H1 (cell line): ENCODE measurements at regions not wholly inside any gene's neighbourhood (a gene's known extent, or its start where the extent isn't known, plus 50 kb on each side); places are given as distances from the start of the nearest gene placed in this dataset.

ENCODE experiments used
- CTCF ChIA-PET: fragments of 300-600 bp; sonication (Branson Sonifier 250); formaldehyde crosslinking; loops from one replicate; lab custom pipeline; 2021; ENCODE audit not compliant: partially characterized antibody; lab: Charles Lee
- POLR2A ChIA-PET: fragments of 300-600 bp; sonication (Branson Sonifier 250); formaldehyde crosslinking; loops from one replicate; lab custom pipeline; 2021; ENCODE audit warnings: inconsistent platforms; ENCODE audit not compliant: partially characterized antibody; lab: Charles Lee
- DNase-seq, 2 experiments: peaks; one replicate each; pipeline versions ENCODE4 v3.0.0 to v3.0.0-alpha.2; 2010 to 2022; ENCODE audit warnings: low spot score in 2 of 2, low read depth in 1 of 2, mixed read lengths in 1 of 2
- FAIRE-seq: peaks from 2 replicates; lab custom pipeline; 2011; peaks lifted over from hg19 to GRCh38; lab: Jason Lieb, UNC
- H2AFZ ChIP-seq: 2 replicates; pipeline ENCODE4 v1.8.1; 2012; ENCODE audit warnings: low read length, inconsistent platforms
- H2AK5ac ChIP-seq: 2 replicates; pipeline ENCODE4 v1.6.1; 2013; ENCODE audit warnings: low read depth, low read length
- H2BK120ac ChIP-seq: replicated peaks from 2 replicates; pipeline ENCODE3; 2013; ENCODE audit warnings: low read depth, low read length, inconsistent platforms
- H2BK12ac ChIP-seq: 2 replicates; pipeline ENCODE4 v1.6.1; 2013; ENCODE audit warnings: low read depth, low read length
- H2BK15ac ChIP-seq: 2 replicates; pipeline ENCODE4 v1.6.1; 2013; ENCODE audit warnings: low read length
- H2BK20ac ChIP-seq: 2 replicates; pipeline ENCODE4 v1.6.1; 2013; ENCODE audit warnings: low read length
- H2BK5ac ChIP-seq: 2 replicates; pipeline ENCODE4 v1.6.1; 2013; ENCODE audit warnings: low read depth, low read length
- H3K14ac ChIP-seq: 2 replicates; pipeline ENCODE4 v1.6.1; 2013; ENCODE audit warnings: inconsistent platforms; ENCODE audit not compliant: insufficient read length
- H3K18ac ChIP-seq: 2 replicates; pipeline ENCODE4 v1.6.1; 2013; ENCODE audit warnings: low read length; ENCODE audit errors: extremely low read depth
- H3K23ac ChIP-seq: 2 replicates; pipeline ENCODE4 v1.6.1; 2013; ENCODE audit warnings: inconsistent platforms; ENCODE audit not compliant: insufficient read length
- H3K23me2 ChIP-seq: 2 replicates; pipeline ENCODE4 v1.6.1; 2013; ENCODE audit warnings: low read depth, low read length
- H3K27ac ChIP-seq: 2 replicates; pipeline ENCODE4 v1.6.1; 2011; ENCODE audit warnings: low read depth, low read length, inconsistent platforms
- H3K27me3 ChIP-seq, 4 experiments: replicated peaks in 1 of 4; 1 replicate in 1 of 4; 2 replicates in 3 of 4; pipeline versions ENCODE4 v1.6.1 to v1.8.1; 2011 to 2013; ENCODE audit warnings: low read length in 3 of 4, mild to moderate bottlenecking in 3 of 4, inconsistent platforms in 2 of 4, mixed read lengths in 2 of 4, moderate library complexity in 1 of 4; ENCODE audit not compliant: control insufficient read depth in 3 of 4, insufficient read depth in 3 of 4; ENCODE audit errors: extremely low read depth in 1 of 4
- H3K36me3 ChIP-seq, 4 experiments: 2 replicates each; pipeline versions ENCODE4 v1.6.1 to v1.8.1; 2011 to 2013; ENCODE audit warnings: mild to moderate bottlenecking in 4 of 4, low read length in 3 of 4, moderate library complexity in 2 of 4, control low read depth in 1 of 4, inconsistent platforms in 1 of 4; ENCODE audit not compliant: insufficient read depth in 4 of 4, control insufficient read depth in 2 of 4
- H3K4ac ChIP-seq: replicated peaks from 2 replicates; pipeline ENCODE3; 2013; ENCODE audit warnings: low read length, low read depth, mixed read lengths, inconsistent platforms; ENCODE audit not compliant: insufficient read length
- H3K4me1 ChIP-seq, 4 experiments: replicated peaks in 1 of 4; 1 replicate in 1 of 4; 2 replicates in 3 of 4; pipeline versions ENCODE4 v1.6.1 to v1.8.1; 2011 to 2013; ENCODE audit warnings: low read length in 3 of 4, inconsistent platforms in 2 of 4, mixed read lengths in 1 of 4; ENCODE audit not compliant: insufficient read depth in 4 of 4, control insufficient read depth in 3 of 4
- H3K4me2 ChIP-seq, 2 experiments: 2 replicates each; pipeline versions ENCODE4 v1.6.1 to v1.8.1; 2011 to 2013; ENCODE audit warnings: low read depth in 2 of 2, low read length in 2 of 2, control low read depth in 1 of 2, inconsistent platforms in 1 of 2, mild to moderate bottlenecking in 1 of 2; ENCODE audit not compliant: insufficient read depth in 1 of 2
- H3K4me3 ChIP-seq, 4 experiments: fragments of 200-600, 300-600 bp in 1 of 4; sonication (generic), shearing (Covaris generic), sonication (Bioruptor Twin) in 1 of 4; 2 replicates each; pipeline versions ENCODE4 v1.5.1 to v1.8.1; 2011 to 2016; ENCODE audit warnings: low read length in 4 of 4, low read depth in 3 of 4, control low read depth in 2 of 4, inconsistent platforms in 2 of 4, mild to moderate bottlenecking in 2 of 4, mixed read lengths in 1 of 4, moderate library complexity in 1 of 4; ENCODE audit not compliant: insufficient read depth in 2 of 4; ENCODE audit errors: extremely low read depth in 1 of 4
- H3K56ac ChIP-seq: replicated peaks from 2 replicates; pipeline ENCODE3; 2013; ENCODE audit warnings: low read depth, mild to moderate bottlenecking, mixed read lengths, low read length, inconsistent platforms; ENCODE audit not compliant: insufficient read length
- H3K79me1 ChIP-seq: 2 replicates; pipeline ENCODE4 v1.6.1; 2013; ENCODE audit warnings: low read depth, low read length, control low read depth
- H3K79me2 ChIP-seq, 2 experiments: 2 replicates each; pipeline versions ENCODE4 v1.6.1 to v1.8.1; 2012 to 2013; ENCODE audit warnings: low read length in 2 of 2, mild to moderate bottlenecking in 2 of 2, inconsistent platforms in 1 of 2; ENCODE audit not compliant: insufficient read depth in 2 of 2, control insufficient read depth in 1 of 2
- H3K9ac ChIP-seq, 4 experiments: replicated peaks in 1 of 4; 1 replicate in 1 of 4; 2 replicates in 3 of 4; pipeline versions ENCODE4 v1.6.1 to v1.8.1; 2011 to 2013; ENCODE audit warnings: low read depth in 3 of 4, low read length in 3 of 4, control low read depth in 2 of 4, mild to moderate bottlenecking in 2 of 4, moderate library complexity in 2 of 4, inconsistent platforms in 1 of 4; ENCODE audit errors: extremely low read depth in 1 of 4
- H3K9me3 ChIP-seq, 2 experiments: 2 replicates each; pipeline versions ENCODE4 v1.6.1 to v1.8.1; 2012 to 2013; ENCODE audit warnings: mild to moderate bottlenecking in 2 of 2, moderate library complexity in 2 of 2, control low read depth in 1 of 2, inconsistent platforms in 1 of 2, low read depth in 1 of 2, low read length in 1 of 2, mixed read lengths in 1 of 2; ENCODE audit not compliant: insufficient read depth in 2 of 2
- H4K20me1 ChIP-seq, 2 experiments: replicated peaks in 1 of 2; 2 replicates each; pipeline versions ENCODE3 to v1.8.1; 2011 to 2013; ENCODE audit warnings: inconsistent platforms in 2 of 2, low read length in 2 of 2, mild to moderate bottlenecking in 1 of 2; ENCODE audit not compliant: insufficient read depth in 2 of 2, control insufficient read depth in 1 of 2
- H4K5ac ChIP-seq: 2 replicates; pipeline ENCODE4 v1.6.1; 2013; ENCODE audit warnings: low read length, low read depth, mixed read lengths, inconsistent platforms; ENCODE audit not compliant: insufficient read length
- H4K8ac ChIP-seq: 2 replicates; pipeline ENCODE4 v1.8.0; 2013; ENCODE audit warnings: mild to moderate bottlenecking, moderate library complexity, low read length, inconsistent platforms; ENCODE audit not compliant: insufficient read depth; ENCODE audit errors: extremely low read depth
- H4K91ac ChIP-seq: replicated peaks from 2 replicates; pipeline ENCODE3; 2013; ENCODE audit warnings: low read length, mixed read lengths, inconsistent platforms; ENCODE audit not compliant: insufficient read length
- CEBPB ChIP-seq: IDR thresholded peaks from 2 replicates; pipeline ENCODE4 v1.6.1; 2012; ENCODE audit warnings: low read depth, low read length
- CTBP2 ChIP-seq: IDR thresholded peaks from 2 replicates; pipeline ENCODE4 v1.7.0; 2011; ENCODE audit warnings: borderline replicate concordance, mild to moderate bottlenecking, moderate library complexity, mixed read lengths, low read length; ENCODE audit not compliant: insufficient read depth, insufficient read length
- ZNF274 ChIP-seq: IDR thresholded peaks from 2 replicates; pipeline ENCODE4 v1.7.0; 2012; ENCODE audit warnings: low read length, borderline replicate concordance; ENCODE audit errors: extremely low read depth
- WGBS, 2 experiments: shearing (Covaris generic) in 1 of 2; methylation state at CpG; one replicate each; pipeline versions ENCODE4 v1.1.6 to v1.1.7; 2013 to 2015; ENCODE audit warnings: low lambda C conversion rate in 2 of 2, mixed read lengths in 2 of 2, inconsistent platforms in 1 of 2, low coverage in 1 of 2, missing lambda C conversion rate in 1 of 2; ENCODE audit not compliant: insufficient replicate concordance in 2 of 2, insufficient coverage in 1 of 2, insufficient read length in 1 of 2; ENCODE audit errors: extremely low coverage in 1 of 2, missing lambda C conversion rate in 1 of 2; 5-methylcytosine and 5-hydroxymethylcytosine counted together

- H3K36me3 ChIP-seq, result no peaks in the 10 kb centered on the region
- no peak overlapping the region for H3K14ac ChIP-seq
- H4K91ac ChIP-seq, result no peak overlapping the region
- no peak overlapping the region for H3K18ac ChIP-seq
- peaks cover 16 to 28% (median 26%) of the 10 kb centered on the region in 4 experiments for H3K27me3 ChIP-seq
- no peak overlapping the region for H4K5ac ChIP-seq
- no peak overlapping the region for H3K23ac ChIP-seq
- H4K20me1 ChIP-seq, result no peaks in the 10 kb centered on the region
- no peak overlapping the region for H4K8ac ChIP-seq
- H3K79me1 ChIP-seq, result no peaks in the 10 kb centered on the region
- H3K27ac ChIP-seq, result no peak overlapping the region
- no peak overlapping the region for H2BK20ac ChIP-seq
- H2BK120ac ChIP-seq, result no peak overlapping the region
- POLR2A ChIA-PET, result no interaction called here
- DNase-seq (no peak), FAIRE-seq (no peak)
- TF ChIP-seq CEBPB, result peak; percentile 53; the same call in 1 of the 2 replicates
- no peak for TF ChIP-seq ZNF274
- TF ChIP-seq CTBP2, result no peak
- H2BK15ac ChIP-seq, result no peak overlapping the region
- H3K79me2 ChIP-seq, result no peaks in the 10 kb centered on the region
- no peak overlapping the region for H2BK5ac ChIP-seq
- H3K56ac ChIP-seq, result no peak overlapping the region
- peaks cover 0 to 5% of the 10 kb centered on the region in 2 experiments; a peak in 2 of 4 replicates for H3K9me3 ChIP-seq
- no peak overlapping the region for H3K4me3 ChIP-seq
- peaks cover 3% of the 10 kb centered on the region; the same call in 1 of the 2 replicates for H3K23me2 ChIP-seq
- H3K4me1 ChIP-seq, result peaks cover 0 to 3% (median 0%) of the 10 kb centered on the region in 4 experiments; a peak in 3 of 7 replicates
- no peak overlapping the region for H2AFZ ChIP-seq
- H2AK5ac ChIP-seq, result no peak overlapping the region
- no peak overlapping the region for H3K9ac ChIP-seq
- H3K4ac ChIP-seq, result no peak overlapping the region
- CTCF ChIA-PET, result interaction anchor here (0.6 to 0.9 kb wide), 4 partner anchors 20 to 479 kb away, joined by 3 to 6 read pairs (median 4); no protein-coding TSS in a partner anchor
- no peak overlapping the region for H2BK12ac ChIP-seq
- 91% methylated on average over 3 of the region's 3 CpGs; no CpG with 5 or more reads in 1 of the 2 experiments for WGBS, 2 experiments
- H3K4me2 ChIP-seq, result no peak overlapping the region
Measured at GRCh38 chr7:32765185-32765584, 126.4 kb downstream of the KBTBD2 start.
